C4-2B (cell line): ENCODE measurements at regions not wholly inside any gene's neighbourhood (a gene's known extent, or its start where the extent isn't known, plus 50 kb on each side); places are given as distances from the start of the nearest gene placed in this dataset.
"Not testable (repeated sequence)": the region's sequence is repeated elsewhere in the genome, so short reads cannot be mapped to it uniquely, and the experiment has no call there.

Experiments used
- H3K27ac ChIP-seq: fragments of 450-650 bp; 2 replicates; pipeline ENCODE4 v1.5.1; 2017
- ZFX ChIP-seq: fragments of 450-650 bp; IDR thresholded peaks from 2 replicates; pipeline ENCODE4 v1.6.1; 2017
- TF ChIP-seq, protein P1 (sequence below): fragments of 450-650 bp; conservative IDR thresholded peaks from 2 replicates; pipeline ENCODE4 v1.5.1; 2017; ENCODE audit warnings: mild to moderate bottlenecking

DNA sequence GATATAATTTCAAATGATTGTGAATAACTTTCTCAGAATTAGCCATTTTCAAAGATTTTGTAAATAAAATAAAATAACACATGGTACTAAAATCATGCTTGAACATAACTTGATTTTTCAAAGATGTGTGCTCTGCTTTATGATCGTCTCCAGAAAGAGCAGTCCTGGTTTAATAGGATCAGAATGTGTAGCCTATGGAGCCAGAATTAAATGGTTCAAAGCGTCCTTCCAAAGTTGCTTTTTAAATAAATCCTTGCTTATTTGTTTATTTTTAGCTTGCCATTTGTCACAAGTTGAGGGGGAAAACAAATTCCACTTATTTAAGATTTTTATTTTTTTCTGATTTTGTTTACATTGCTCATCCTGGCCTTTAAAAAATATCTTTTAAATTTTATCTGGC lies 123.7 kb upstream of the SPRED1 start:
- TF ChIP-seq, protein P1, sequence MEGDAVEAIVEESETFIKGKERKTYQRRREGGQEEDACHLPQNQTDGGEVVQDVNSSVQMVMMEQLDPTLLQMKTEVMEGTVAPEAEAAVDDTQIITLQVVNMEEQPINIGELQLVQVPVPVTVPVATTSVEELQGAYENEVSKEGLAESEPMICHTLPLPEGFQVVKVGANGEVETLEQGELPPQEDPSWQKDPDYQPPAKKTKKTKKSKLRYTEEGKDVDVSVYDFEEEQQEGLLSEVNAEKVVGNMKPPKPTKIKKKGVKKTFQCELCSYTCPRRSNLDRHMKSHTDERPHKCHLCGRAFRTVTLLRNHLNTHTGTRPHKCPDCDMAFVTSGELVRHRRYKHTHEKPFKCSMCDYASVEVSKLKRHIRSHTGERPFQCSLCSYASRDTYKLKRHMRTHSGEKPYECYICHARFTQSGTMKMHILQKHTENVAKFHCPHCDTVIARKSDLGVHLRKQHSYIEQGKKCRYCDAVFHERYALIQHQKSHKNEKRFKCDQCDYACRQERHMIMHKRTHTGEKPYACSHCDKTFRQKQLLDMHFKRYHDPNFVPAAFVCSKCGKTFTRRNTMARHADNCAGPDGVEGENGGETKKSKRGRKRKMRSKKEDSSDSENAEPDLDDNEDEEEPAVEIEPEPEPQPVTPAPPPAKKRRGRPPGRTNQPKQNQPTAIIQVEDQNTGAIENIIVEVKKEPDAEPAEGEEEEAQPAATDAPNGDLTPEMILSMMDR, result no peak
- no peak for TF ChIP-seq ZFX
- no peak overlapping the region for H3K27ac ChIP-seq

DNA sequence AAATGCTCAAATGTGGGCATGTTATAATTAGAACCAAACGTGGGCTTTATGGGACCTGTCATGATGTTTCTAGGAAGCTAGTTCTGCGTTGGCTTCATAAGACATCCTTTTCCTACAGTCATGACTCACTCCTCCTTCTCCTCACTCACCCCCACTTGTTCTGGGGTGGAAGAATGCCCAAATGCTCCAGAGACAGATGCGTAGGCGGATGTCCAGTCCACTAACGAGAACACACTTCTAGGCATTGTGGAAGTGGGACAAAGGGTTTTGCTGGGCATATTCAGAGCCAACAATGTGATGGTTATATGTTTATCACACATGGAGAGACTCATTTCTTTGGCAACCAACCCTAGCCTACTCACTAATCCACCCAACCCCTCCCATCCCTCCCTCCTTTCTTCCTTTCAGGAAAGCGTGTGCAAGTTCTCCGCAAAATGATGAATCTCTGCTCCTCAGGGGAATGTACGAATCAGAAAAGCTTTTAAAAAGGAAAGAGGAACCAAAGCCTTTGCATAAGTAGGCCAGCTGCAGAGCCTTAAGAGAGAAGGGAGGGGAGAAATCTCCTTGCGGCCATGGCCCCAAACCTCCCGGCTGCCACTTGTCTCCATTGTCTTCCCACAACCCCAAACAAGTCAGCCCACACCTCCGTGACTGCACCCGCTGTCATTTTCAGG lies 123.0 kb upstream of the SPRED1 start:
- TF ChIP-seq, protein P1, result no peak
- no peak for TF ChIP-seq ZFX
- H3K27ac ChIP-seq, result no peak overlapping the region

DNA sequence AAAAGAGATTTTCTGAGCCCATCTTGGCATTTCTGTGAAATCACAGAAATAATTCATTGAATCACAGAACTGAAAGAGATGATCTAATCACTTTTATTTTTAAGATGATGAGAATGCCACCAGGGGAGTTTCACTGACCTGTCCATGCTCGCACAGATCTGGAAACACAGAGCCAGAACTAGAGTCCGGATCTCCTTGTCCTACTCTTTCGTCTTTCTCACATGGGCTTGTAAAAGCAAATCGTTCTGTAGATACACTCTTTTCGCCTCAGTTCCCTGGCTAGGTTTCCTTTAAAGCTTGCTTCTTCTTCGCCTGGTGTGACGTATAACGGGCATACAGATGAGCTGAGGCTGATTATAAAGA lies 122.5 kb upstream of the SPRED1 start:
- no peak for TF ChIP-seq ZFX
- TF ChIP-seq, protein P1, result no peak
- no peak overlapping the region for H3K27ac ChIP-seq

DNA sequence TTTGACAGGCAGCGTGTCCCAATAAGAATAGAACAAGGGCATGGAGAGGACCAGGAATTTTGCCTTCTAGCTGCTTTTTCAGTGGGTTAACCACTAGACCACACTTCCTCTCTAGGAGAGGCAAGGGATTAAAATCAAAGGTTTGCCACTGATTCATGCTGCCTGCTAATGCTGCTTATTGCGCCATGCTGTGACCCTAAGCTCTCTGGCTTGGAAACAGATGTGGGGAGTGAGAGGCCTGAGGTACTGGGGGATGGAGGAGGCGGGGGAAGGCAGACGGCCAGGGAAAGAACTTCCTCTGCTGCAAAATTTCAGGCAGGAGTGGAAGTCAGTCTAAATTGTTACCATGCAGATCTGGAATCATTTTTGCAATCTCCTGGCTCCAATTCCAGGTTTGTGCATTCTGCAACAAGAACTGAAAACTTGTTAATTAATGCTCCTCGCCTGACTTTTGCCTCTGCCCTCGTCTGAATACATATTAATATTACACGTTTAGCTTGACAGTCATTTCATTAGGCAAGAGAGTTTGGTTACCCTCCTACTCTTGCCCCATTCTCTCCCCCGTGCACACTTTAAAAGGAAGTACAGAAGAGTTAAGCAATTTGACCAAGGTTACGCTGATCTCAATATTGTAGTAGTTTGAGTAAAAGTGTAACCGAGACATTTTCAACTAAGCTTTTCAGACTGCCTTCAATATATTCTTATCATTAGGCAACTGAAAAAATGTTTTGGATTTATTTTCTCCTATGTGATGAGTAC lies 121.7 kb upstream of the SPRED1 start:
- no peak overlapping the region for H3K27ac ChIP-seq
- TF ChIP-seq, protein P1, result no peak
- no peak for TF ChIP-seq ZFX

DNA sequence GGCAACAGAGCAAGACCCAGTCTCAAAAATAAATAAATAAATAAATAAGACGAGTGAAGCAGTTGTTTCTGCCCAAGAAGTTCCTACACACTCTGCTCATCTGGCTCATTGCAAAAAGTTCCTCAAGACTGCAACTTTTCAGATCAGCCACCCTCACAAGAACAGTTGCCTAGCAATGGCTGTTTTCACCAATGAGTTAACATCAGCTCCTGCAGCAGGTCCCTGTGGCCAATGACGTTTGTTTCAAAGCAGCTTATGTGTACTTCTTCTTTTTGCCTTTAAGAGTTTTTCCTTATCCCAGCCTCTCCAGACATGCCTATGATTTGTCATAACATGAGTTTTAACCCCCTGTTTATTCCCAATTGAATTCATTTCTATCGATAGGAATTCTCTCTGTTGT lies 118.4 kb upstream of the SPRED1 start:
- no peak for TF ChIP-seq ZFX
- TF ChIP-seq, protein P1, result no peak

DNA sequence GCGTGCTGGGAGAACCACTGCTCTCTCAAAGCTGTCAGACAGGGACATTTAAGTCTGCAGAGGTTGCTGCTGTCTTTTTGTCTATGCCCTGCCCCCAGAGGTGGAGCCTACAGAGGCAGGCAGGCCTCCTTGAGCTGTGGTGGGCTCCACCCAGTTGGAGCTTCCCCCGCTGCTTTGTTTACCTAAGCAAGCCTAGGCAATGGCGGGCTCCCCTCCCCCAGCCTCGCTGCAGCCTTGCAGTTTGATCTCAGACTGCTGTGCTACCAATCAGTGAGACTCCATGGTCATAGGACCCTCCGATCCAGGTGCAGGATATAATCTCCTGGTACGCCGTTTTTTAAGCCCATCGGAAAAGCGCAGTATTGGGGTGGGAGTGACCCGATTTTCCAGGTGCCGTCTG lies 110.4 kb upstream of the SPRED1 start:
- H3K27ac ChIP-seq, result not testable (repeated sequence)

More for the DNA sequence above, 118.4 kb upstream of the SPRED1 start:
- no peak overlapping the region for H3K27ac ChIP-seq

DNA sequence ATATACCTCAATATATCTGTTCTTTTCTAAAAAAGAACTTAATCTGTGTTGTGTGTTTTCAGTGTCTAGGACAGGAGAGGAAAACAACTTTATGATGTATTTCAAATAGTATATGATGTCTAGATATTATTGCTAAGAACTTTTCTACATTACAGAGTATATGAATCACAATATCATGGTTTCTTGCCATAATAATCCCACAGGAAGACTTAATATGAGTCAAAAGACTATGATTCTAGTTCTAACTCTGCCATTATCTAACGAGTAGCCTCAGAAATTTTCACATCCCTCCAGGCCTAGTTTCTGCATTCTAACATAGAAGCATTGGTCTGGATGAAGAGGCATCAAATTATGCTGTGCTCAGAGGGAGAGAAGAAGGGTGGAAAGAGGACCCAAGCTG lies 107.7 kb upstream of the SPRED1 start:
- TF ChIP-seq, protein P1, result no peak
- no peak for TF ChIP-seq ZFX
- no peak overlapping the region for H3K27ac ChIP-seq
